ENCODE measurements at regions not wholly inside any gene's neighbourhood (a gene's known extent, or its start where the extent isn't known, plus 50 kb on each side); places are given as distances from the start of the nearest gene placed in this dataset.
A peak's percentile ranks its signal among the peaks of the same experiment; 100 is the strongest.
"Not testable (repeated sequence)": the region's sequence is repeated elsewhere in the genome, so short reads cannot be mapped to it uniquely, and the experiment has no call there.

DNA sequence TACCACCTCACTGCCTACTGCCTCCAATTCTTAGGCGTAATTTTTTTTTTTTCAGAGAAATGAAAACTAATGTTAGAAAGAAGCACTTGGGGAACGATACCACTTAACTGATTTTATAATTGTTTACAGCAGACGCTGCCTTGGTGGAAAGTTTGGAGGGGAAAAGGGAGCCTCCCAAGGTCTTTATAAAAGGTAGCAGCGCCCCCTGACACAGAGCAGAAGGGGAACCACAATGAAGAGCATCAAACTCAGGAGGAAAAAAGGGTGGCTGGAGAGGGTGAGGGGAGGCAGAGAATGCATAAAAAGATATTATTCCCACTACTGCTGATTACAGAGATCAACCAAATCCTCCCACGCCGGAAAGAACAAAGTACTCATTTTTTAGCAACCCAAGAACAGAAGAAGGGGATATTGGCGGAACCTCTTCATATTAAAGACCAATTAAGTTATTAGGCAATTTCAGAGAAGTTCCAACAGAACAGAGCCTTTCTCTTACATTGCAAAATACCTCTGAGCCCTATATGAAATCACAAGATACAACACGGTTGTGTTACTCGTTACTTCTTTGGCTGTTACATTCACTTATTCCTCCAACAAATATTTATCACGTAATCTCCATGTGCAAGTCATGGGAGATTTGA is 135.8 kb downstream of the TEX36 start:
- Histone ChIP-seq H3K4me3 (no peak overlapping the region), H3K4me1 (peaks cover 12% of the 10 kb centered on the region), H3K36me3 (no peaks in the 10 kb centered on the region), H3K27me3 (no peaks in the 10 kb centered on the region), H3K27ac (no peak overlapping the region), H3K9me3 (replicated peaks) (no peaks in the 10 kb centered on the region)
- DNase-seq, result no peak

DNA sequence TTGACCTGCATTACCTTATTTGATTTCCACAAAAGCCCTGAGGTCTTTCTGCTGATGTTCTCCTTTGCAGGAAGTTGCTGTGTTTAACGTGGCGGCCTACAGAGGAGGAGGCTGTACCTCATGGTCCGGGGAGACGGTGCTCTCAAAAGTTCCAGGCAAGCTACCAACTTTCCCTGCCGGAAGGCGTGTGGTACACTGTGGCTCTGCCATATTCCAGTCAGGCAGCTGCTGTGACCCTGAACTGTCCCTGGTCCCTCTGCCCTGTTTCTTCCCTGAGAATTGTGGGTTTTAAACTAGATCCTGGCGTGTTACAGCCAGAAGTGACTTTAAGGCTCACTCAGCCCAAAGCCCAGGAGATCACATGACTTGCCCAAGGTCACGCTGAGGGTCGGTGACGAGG is 139.2 kb downstream of the TEX36 start:
- Histone ChIP-seq H3K9me3 (replicated peaks) (no peaks in the 10 kb centered on the region), H3K36me3 (no peaks in the 10 kb centered on the region)
- no peak for DNase-seq

DNA sequence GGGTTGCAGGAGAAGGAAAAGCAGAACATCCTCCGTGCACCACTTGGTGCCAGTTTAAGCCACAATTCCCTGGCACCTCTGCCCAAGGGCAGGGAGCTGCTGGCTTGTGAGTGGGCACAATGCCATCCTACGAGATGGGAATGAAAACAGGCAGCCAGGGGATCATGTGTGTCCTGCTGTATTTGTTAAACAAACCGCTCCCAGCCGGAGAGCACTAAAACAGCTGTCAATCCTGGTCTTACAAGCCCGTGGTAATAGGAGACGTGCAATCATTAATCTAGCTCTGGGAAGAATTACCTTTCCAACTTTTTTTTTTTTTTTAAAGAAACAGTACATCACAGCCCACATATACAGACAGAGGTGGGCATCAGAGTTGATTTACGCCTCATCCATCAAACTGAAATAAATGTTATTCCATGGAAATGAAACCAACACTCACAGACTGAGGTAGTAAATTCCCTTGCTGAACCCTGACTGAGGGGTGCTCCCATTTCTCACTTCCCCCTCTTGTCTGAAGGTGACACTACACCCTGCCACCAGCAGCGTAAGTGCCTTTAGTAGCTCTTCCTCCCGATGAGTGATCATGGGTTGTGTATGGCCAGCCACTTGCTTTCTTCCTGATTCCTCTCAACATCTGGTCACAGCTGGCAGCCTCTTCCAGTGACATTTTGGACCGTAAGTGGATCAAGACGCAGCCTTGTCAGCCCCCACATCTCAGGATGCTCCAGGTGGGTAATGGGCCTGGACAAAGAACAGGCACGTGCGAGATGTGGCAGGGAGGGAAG is 143.8 kb downstream of the TEX36 start:
- Histone ChIP-seq H3K9me3 (replicated peaks) (no peaks in the 10 kb centered on the region), H3K27me3 (no peaks in the 10 kb centered on the region), H3K4me3 (no peak overlapping the region), H3K27ac (no peak overlapping the region), H3K4me1 (peaks cover 2% of the 10 kb centered on the region; the same call in 1 of the 2 replicates), H3K36me3 (no peaks in the 10 kb centered on the region)
- peak in 1 of 2 experiments; percentile 33 for DNase-seq

More for the DNA sequence above, 139.2 kb downstream of the TEX36 start:
- no peaks in the 10 kb centered on the region for H3K27me3 ChIP-seq
- H3K4me3 ChIP-seq, result no peak overlapping the region
- peaks cover under 1% of the 10 kb centered on the region; the same call in 1 of the 2 replicates for H3K4me1 ChIP-seq
- H3K27ac ChIP-seq, result no peak overlapping the region

DNA sequence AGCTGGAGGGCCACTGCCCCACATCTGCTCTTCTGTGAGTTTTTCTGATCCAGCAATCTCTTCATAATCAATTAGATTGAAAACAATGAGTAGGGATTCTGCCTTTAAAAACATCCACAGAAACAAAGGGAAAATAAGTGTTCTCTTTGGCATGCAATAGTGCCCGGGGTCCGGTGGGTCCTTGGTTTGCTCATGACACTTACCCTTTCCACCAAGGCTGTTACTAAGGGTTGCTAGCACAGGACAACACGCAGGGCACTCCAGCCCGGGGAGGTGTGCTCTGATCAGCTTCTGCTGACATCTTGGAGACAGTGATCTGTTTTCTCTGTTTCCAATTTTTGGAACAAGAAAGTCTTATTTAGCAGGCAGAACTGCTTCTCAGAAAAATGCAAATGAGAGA is 146.7 kb downstream of the TEX36 start:
- no peaks in the 10 kb centered on the region for H3K9me3 ChIP-seq (replicated peaks)
- no peak overlapping the region for H3K27ac ChIP-seq
- peaks cover 2% of the 10 kb centered on the region; the same call in 1 of the 2 replicates for H3K4me1 ChIP-seq
- no peak for DNase-seq
- no peaks in the 10 kb centered on the region for H3K36me3 ChIP-seq
- no peaks in the 10 kb centered on the region for H3K27me3 ChIP-seq
- H3K4me3 ChIP-seq, result no peak overlapping the region

DNA sequence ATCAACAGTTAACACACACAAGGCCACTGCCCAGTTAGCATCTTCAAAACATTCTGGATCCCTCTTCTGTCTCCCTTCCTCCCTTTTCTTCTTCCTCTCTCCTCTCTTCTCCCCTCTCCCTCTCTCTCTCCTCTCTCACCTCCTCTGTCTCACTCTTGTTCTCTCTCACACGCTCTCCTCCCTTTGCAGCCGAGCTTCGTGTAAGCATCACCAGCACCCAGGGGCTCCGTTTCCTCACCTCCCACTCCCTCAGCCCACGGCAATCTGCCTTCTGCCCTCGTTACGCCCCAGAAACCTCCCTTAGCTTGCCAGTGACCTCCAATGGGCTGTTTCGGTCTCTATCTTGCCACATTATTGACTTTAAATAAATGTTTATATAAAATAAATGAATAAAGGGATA is 147.4 kb downstream of the TEX36 start:
- Histone ChIP-seq H3K9me3 (replicated peaks) (no peaks in the 10 kb centered on the region), H3K36me3 (no peaks in the 10 kb centered on the region), H3K27ac (no peak overlapping the region), H3K4me1 (peaks cover 2% of the 10 kb centered on the region; the same call in 1 of the 2 replicates), H3K4me3 (no peak overlapping the region), H3K27me3 (no peaks in the 10 kb centered on the region)
- no peak for DNase-seq

DNA sequence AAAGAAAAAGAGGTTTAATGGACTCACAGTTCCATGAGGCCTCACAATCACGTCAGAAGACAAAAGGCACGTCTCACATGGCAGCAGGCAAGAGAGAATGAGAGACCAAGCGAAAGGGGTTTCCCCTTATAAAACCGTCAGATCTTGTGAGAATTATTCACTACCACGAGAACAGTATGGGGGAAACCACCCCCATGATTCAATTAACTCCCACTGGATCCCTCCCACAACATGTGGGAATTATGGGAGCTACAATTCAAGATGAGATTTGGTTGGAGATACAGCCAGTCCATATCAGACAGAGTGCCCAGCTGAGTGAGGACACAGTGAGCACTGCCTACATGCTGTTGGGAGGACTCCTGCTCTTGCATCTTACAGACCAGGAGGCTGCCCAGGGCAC is 148.4 kb downstream of the TEX36 start:
- Histone ChIP-seq H3K9me3 (replicated peaks) (no peaks in the 10 kb centered on the region), H3K27me3 (no peaks in the 10 kb centered on the region), H3K4me3 (no peak overlapping the region), H3K27ac (no peak overlapping the region), H3K36me3 (no peaks in the 10 kb centered on the region), H3K4me1 (peaks cover 2% of the 10 kb centered on the region; the same call in 1 of the 2 replicates)
- no peak for DNase-seq

DNA sequence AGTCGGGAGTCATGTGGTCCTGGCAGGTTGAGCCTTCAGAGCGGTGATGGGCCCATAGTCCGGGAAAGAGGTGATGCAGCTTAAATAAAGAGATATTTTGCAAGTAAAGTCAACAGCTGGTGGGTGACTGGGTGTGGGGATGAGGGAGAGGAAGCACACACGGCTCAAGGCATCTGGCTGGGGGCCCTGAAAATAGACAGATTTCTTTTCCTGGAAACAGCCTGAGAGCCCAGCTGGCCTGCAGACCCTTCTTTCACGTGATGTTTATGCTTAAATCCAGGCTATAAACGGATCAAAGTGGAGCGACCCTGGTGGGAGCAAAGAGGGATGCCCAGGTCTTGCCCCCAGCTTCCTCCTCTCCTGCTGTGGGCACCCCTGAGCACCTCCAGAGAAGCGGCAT is 149.1 kb downstream of the TEX36 start:
- Histone ChIP-seq H3K9me3 (replicated peaks) (no peaks in the 10 kb centered on the region), H3K4me3 (no peak overlapping the region), H3K36me3 (no peaks in the 10 kb centered on the region), H3K4me1 (peaks cover 2% of the 10 kb centered on the region; the same call in 1 of the 2 replicates), H3K27ac (no peak overlapping the region), H3K27me3 (no peaks in the 10 kb centered on the region)
- no peak for DNase-seq

DNA sequence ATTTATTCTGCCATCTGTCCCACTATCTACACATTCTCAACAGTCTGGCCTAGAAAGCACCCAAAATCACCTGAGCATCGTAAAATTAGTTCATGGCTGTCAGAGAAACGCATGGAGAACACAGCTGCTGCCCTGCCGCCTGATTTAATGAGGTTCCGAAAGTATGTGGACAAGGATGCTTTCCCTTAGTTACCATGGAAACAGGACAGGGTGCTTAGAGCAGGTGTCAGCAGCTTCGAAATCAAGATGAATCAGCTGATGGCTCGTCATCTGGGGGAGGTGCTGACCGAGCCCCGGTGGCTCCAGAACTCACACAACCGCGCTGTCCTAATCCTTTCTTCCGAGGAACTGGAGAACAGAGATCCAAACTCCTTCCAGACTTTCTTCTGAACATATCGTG is 151.5 kb downstream of the TEX36 start:
- Histone ChIP-seq H3K27me3 (no peaks in the 10 kb centered on the region), H3K27ac (no peak overlapping the region), H3K4me1 (no peaks in the 10 kb centered on the region), H3K9me3 (replicated peaks) (no peaks in the 10 kb centered on the region), H3K36me3 (no peaks in the 10 kb centered on the region), H3K4me3 (no peak overlapping the region)
- no peak for DNase-seq

DNA sequence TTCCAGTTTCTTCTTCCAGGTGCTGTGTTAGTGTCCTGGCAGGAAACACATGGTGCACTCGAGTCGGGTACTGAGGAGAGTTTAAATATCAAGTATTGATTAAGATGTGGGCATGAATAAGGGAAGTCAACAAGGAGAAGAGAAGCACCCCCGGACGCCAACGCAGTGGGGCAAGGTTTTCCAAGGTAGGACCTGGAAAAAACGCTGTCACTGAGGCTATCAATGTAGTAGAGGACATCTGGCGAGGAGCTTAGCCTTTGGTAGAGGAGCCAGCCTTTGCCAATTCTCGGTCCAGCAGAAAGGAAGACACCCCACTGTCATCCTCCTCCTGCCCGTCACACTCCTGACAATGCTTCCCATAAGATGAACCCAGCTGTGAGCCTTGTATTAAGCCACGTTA is 159.6 kb downstream of the TEX36 start:
- Histone ChIP-seq H3K4me3 (no peak overlapping the region), H3K27ac (no peak overlapping the region), H3K27me3 (no peaks in the 10 kb centered on the region), H3K4me1 (no peaks in the 10 kb centered on the region), H3K9me3 (replicated peaks) (no peaks in the 10 kb centered on the region), H3K36me3 (no peaks in the 10 kb centered on the region)
- no peak for DNase-seq

DNA sequence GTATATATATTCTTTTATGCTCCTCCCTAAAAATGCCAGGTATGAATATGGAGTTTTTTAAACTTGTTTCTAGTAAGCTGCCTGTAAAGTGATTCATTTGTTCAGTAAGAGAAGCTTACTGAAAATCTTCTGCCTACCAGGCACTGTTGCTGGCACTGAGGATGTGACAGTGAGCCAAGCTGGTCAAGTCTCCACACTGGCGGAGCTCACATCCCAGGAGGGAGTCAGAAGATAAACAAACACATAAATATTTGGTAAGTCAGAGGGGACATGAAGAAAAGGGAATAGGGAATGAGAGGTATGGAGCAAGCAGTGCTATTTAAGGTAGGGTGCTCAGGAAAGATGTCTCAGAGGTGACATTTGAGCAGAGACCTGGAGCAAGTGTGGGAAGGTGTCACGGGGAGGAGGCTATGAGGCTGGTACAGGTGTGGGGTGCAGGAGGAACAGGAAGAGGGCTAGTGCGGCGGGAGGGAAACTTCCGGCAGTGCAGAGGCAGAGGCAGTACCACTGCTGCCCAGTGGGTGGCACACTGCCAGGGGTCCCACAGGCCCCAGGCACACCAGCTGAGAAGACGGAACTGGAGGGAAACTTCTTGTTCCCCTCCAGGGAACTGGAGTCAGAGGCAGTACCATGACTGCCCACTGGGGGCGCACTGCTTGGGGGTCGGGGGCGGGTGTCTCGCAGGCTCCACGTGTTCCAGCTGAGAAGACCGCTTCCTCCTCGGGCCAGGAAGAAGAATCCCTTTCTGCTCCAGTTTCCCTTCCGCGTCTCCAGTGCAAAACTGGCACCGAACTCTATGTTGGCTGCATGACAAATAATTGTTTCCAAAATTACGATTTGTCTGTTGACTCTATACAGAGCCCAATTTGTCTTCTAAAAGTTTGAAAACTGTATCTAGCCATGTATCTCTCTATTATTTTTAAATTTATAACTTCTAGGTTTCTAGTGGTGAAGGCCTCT is 161.0 kb downstream of the TEX36 start:
- Histone ChIP-seq H3K27me3 (no peaks in the 10 kb centered on the region), H3K4me3 (no peak overlapping the region), H3K27ac (no peak overlapping the region), H3K36me3 (no peaks in the 10 kb centered on the region), H3K4me1 (no peaks in the 10 kb centered on the region), H3K9me3 (replicated peaks) (no peaks in the 10 kb centered on the region)
- DNase-seq, result peak; percentile 54 to 63

DNA sequence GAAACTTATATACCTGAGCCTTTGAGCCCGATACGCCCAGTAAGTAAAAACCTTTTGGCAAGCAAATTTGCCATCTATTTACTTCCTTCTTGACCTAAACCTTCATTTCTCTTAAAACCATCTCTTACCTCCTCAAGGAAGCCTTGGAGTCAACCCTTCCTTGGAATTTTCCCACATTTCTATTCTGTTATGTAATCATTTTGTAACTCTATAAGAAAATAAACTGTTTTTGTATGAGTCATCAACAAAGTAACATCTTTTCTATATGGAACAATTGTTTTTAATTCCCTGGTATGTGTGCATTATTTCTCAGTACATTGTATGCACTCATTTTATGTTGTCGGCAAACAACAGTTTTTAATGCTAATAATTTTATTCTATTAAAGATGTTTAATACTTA is 162.0 kb downstream of the TEX36 start:
- Histone ChIP-seq H3K4me3 (no peak overlapping the region), H3K27me3 (no peaks in the 10 kb centered on the region), H3K27ac (no peak overlapping the region), H3K4me1 (no peaks in the 10 kb centered on the region), H3K9me3 (replicated peaks) (no peaks in the 10 kb centered on the region), H3K36me3 (no peaks in the 10 kb centered on the region)
- DNase-seq, result no peak

DNA sequence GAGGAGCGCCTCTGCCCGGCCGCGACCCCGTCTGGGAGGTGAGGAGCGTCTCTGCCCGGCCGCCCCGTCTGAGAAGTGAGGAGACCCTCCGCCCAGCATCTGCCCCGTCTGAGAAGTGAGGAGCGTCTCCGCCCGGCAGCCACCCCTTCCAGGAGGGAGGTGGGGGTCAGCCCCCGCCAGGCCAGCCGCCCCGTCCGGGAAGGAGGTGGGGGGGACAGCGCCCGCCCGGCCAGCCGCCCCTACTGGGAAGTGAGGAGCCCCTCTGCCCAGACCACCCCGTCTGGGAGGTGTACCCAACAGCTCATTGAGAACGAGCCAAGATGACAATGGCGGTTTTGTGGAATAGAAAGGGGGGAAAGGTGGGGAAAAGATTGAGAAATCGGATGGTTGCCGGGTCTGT is 164.6 kb downstream of the TEX36 start:
- not testable (repeated sequence) for H3K4me1 ChIP-seq; H3K9me3 ChIP-seq (replicated peaks); H3K4me3 ChIP-seq; DNase-seq; H3K36me3 ChIP-seq; H3K27ac ChIP-seq; H3K27me3 ChIP-seq

DNA sequence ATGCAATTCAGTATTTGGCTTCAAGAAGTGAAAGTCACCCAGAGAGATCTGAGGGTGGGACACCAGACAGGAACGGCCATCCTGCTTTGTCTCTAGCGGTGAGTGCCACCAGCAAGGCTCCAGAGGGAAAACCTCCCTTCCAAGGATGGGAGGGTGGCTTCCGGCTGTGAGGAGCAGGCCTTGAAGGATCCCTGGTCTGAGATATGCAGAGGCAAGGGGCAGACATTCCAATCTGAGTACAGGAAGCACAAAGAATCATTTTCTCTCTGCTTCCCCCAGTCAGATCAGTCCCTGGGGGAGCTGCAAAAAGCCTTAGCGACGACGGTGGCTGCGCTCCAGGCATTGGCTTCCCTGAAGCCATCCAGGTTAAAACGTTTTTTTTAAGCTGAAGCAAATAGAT is 167.4 kb downstream of the TEX36 start:
- no peaks in the 10 kb centered on the region for H3K27me3 ChIP-seq
- H3K4me1 ChIP-seq, result no peaks in the 10 kb centered on the region
- DNase-seq, result no peak
- H3K36me3 ChIP-seq, result no peaks in the 10 kb centered on the region
- no peak overlapping the region for H3K4me3 ChIP-seq
- H3K27ac ChIP-seq, result no peak overlapping the region
- H3K9me3 ChIP-seq (replicated peaks), result no peaks in the 10 kb centered on the region

DNA sequence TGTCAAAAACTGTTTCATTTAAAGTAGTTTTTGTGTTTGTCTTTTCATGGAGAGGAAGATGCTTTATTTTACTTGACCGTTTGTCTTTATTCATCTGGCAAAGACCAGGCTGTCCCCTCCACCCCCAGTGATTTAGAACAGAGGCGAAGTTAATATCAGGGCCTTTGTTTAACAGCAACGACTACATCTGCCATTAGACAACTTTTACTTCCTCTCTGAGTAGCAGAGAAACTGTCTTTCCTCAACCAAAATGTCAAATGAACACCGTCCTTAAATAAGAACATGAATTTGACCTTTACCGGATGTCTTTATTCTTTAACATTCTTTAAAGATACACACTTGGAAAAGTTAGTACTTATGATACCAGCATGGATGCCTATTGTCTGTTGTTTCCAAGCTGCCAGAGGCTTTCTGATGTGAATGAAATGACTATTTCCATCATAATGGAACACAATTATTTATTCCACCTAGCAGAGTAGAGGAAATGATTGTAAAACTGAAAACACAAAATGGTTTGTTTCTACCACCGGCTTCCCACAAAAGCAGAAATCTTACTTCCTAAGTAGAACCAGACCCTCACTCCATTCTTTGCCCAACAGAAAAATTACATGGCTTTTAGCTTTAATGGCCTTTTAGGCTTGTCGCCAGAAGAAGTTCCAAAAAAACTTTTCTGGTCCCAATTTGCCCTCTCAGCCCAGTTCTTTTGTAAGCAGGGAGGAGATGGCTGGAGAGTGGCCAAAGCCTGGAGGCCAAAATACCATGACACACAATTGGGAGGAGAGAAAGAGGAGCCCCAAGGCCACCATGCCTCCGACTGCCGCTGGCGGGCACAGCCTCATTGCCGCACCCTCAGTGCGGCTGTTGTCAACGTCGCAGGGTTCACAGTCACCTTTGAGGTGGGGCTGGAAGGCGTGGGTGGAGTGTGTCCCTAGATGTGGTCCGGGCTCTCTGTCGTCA is 168.5 kb downstream of the TEX36 start:
- Histone ChIP-seq H3K36me3 (no peaks in the 10 kb centered on the region), H3K4me3 (no peak overlapping the region), H3K4me1 (no peaks in the 10 kb centered on the region), H3K27ac (no peak overlapping the region), H3K9me3 (replicated peaks) (no peaks in the 10 kb centered on the region), H3K27me3 (no peaks in the 10 kb centered on the region)
- no peak for DNase-seq

Data from SJCRH30 (cell line).